ENCODE measurements at regions not wholly inside any gene's neighbourhood (a gene's known extent, or its start where the extent isn't known, plus 50 kb on each side); places are given as distances from the start of the nearest gene placed in this dataset.

DNA sequence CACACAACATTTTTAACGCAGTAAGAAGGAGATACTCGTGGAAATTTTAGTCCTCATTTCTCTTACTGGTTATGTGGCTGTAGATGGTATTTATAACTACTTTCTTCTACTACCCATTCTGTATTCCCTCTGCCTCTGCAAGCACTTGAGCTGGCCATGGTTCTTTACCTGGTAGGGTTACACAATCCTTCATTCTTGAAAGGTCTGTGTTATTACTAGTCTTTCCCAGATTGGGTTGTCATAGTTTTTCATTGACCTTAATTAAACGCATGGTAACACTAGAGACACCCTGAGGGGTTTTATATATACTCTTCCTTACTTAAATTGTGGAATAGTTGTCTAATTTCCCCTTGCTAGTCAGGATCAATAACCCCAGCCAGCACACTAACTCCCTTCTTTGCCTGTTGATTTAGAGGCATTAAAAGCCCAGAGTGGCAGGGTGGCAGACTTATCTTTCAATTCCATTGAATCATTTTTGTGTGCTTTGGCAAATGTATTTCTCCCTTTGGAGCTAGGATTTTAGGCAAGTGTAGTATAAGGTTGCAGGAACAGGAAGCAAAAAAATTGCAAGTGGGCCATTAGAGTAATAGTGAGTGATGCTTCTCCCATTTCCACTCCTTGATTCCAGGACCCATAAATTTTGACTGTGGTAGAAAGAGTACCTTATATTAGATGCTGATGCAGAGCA is 113.6 kb upstream of the EMCN start (continued):
- TF ChIP-seq, protein P1, sequence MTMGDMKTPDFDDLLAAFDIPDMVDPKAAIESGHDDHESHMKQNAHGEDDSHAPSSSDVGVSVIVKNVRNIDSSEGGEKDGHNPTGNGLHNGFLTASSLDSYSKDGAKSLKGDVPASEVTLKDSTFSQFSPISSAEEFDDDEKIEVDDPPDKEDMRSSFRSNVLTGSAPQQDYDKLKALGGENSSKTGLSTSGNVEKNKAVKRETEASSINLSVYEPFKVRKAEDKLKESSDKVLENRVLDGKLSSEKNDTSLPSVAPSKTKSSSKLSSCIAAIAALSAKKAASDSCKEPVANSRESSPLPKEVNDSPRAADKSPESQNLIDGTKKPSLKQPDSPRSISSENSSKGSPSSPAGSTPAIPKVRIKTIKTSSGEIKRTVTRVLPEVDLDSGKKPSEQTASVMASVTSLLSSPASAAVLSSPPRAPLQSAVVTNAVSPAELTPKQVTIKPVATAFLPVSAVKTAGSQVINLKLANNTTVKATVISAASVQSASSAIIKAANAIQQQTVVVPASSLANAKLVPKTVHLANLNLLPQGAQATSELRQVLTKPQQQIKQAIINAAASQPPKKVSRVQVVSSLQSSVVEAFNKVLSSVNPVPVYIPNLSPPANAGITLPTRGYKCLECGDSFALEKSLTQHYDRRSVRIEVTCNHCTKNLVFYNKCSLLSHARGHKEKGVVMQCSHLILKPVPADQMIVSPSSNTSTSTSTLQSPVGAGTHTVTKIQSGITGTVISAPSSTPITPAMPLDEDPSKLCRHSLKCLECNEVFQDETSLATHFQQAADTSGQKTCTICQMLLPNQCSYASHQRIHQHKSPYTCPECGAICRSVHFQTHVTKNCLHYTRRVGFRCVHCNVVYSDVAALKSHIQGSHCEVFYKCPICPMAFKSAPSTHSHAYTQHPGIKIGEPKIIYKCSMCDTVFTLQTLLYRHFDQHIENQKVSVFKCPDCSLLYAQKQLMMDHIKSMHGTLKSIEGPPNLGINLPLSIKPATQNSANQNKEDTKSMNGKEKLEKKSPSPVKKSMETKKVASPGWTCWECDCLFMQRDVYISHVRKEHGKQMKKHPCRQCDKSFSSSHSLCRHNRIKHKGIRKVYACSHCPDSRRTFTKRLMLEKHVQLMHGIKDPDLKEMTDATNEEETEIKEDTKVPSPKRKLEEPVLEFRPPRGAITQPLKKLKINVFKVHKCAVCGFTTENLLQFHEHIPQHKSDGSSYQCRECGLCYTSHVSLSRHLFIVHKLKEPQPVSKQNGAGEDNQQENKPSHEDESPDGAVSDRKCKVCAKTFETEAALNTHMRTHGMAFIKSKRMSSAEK (CRISPR knock-in tag; IDR thresholded peaks at IDR 0.05; ENCODE audit: borderline replicate concordance), result no peak
- TF ChIP-seq, protein P2, sequence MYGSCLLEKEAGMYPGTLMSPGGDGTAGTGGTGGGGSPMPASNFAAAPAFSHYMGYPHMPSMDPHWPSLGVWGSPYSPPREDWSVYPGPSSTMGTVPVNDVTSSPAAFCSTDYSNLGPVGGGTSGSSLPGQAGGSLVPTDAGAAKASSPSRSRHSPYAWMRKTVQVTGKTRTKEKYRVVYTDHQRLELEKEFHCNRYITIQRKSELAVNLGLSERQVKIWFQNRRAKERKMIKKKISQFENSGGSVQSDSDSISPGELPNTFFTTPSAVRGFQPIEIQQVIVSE (CRISPR knock-in tag; IDR thresholded peaks at IDR 0.05; ENCODE audit: borderline replicate concordance), result no peak
- TF ChIP-seq, protein P3, sequence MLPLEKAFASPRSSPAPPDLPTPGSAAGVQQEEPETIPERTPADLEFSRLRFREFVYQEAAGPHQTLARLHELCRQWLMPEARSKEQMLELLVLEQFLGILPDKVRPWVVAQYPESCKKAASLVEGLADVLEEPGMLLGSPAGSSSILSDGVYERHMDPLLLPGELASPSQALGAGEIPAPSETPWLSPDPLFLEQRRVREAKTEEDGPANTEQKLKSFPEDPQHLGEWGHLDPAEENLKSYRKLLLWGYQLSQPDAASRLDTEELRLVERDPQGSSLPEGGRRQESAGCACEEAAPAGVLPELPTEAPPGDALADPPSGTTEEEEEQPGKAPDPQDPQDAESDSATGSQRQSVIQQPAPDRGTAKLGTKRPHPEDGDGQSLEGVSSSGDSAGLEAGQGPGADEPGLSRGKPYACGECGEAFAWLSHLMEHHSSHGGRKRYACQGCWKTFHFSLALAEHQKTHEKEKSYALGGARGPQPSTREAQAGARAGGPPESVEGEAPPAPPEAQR (CRISPR knock-in tag; IDR thresholded peaks at IDR 0.05), result no peak
- no peak for TF ChIP-seq PRRX2 (CRISPR knock-in tag; IDR thresholded peaks at IDR 0.05)
- no peak for TF ChIP-seq TEAD1 (CRISPR knock-in tag; IDR thresholded peaks at IDR 0.05)
- no peak for TF ChIP-seq ZNF423 (CRISPR knock-in tag; IDR thresholded peaks at IDR 0.05)
- TF ChIP-seq, protein P4, sequence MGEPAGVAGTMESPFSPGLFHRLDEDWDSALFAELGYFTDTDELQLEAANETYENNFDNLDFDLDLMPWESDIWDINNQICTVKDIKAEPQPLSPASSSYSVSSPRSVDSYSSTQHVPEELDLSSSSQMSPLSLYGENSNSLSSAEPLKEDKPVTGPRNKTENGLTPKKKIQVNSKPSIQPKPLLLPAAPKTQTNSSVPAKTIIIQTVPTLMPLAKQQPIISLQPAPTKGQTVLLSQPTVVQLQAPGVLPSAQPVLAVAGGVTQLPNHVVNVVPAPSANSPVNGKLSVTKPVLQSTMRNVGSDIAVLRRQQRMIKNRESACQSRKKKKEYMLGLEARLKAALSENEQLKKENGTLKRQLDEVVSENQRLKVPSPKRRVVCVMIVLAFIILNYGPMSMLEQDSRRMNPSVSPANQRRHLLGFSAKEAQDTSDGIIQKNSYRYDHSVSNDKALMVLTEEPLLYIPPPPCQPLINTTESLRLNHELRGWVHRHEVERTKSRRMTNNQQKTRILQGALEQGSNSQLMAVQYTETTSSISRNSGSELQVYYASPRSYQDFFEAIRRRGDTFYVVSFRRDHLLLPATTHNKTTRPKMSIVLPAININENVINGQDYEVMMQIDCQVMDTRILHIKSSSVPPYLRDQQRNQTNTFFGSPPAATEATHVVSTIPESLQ (CRISPR knock-in tag; IDR thresholded peaks at IDR 0.05), result no peak
- TF ChIP-seq ZNF219 (CRISPR knock-in tag; IDR thresholded peaks at IDR 0.05; ENCODE audit: borderline replicate concordance), result no peak
- no peak for TF ChIP-seq ZNF416 (CRISPR knock-in tag; IDR thresholded peaks at IDR 0.05)
- no peak for TF ChIP-seq RORB (CRISPR knock-in tag; IDR thresholded peaks at IDR 0.05)

DNA sequence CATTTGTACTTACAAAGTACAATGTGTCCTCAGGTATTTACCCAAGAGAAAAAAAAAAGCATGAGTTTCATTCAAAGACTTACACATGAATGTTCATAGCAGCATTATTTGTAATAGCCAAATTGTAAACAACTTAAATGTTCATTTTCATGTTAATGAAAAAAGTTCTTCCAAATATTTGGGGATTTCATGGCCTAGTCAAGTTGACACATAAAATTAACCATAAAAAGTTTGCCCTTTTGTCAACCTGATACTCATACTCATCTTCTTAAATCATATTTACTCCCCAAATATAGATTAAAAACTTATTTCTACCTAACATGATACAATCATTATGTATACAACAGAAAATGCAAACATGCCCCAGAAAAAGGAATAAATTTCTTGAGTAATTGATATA is 112.5 kb upstream of the EMCN start:
- DNase-seq (ENCODE audit: low spot score) (no peak), ATAC-seq (no peak)
- no peak overlapping the region for H3K27ac Mint-ChIP-seq
- peaks cover 6% of the 10 kb centered on the region; the same call in 1 of the 2 replicates for H3K9me3 Mint-ChIP-seq
- no peaks in the 10 kb centered on the region for H3K27me3 Mint-ChIP-seq (ENCODE audit: low read depth)
- H3K4me1 Mint-ChIP-seq, result no peaks in the 10 kb centered on the region
- peaks cover 4% of the 10 kb centered on the region; the same call in 1 of the 2 replicates for H3K36me3 Mint-ChIP-seq
- H3K4me3 Mint-ChIP-seq, result no peak overlapping the region
- no peak for TF ChIP-seq ESRRA (CRISPR knock-in tag; IDR thresholded peaks at IDR 0.05; ENCODE audit: borderline replicate concordance)
- TF ChIP-seq E2F1 (CRISPR knock-in tag; IDR thresholded peaks at IDR 0.05), result no peak
- TF ChIP-seq FOXJ3 (CRISPR knock-in tag; IDR thresholded peaks at IDR 0.05; ENCODE audit: borderline replicate concordance), result no peak
- TF ChIP-seq CREB1 (CRISPR knock-in tag; IDR thresholded peaks at IDR 0.05), result no peak
- TF ChIP-seq, protein P5, sequence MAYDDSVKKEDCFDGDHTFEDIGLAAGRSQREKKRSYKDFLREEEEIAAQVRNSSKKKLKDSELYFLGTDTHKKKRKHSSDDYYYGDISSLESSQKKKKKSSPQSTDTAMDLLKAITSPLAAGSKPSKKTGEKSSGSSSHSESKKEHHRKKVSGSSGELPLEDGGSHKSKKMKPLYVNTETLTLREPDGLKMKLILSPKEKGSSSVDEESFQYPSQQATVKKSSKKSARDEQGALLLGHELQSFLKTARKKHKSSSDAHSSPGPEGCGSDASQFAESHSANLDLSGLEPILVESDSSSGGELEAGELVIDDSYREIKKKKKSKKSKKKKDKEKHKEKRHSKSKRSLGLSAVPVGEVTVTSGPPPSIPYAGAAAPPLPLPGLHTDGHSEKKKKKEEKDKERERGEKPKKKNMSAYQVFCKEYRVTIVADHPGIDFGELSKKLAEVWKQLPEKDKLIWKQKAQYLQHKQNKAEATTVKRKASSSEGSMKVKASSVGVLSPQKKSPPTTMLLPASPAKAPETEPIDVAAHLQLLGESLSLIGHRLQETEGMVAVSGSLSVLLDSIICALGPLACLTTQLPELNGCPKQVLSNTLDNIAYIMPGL (CRISPR knock-in tag; IDR thresholded peaks at IDR 0.05), result no peak
- TF ChIP-seq IRF2 (CRISPR knock-in tag; IDR thresholded peaks at IDR 0.05; ENCODE audit: borderline replicate concordance, low read depth), result no peak
- TF ChIP-seq TP53 (CRISPR knock-in tag; IDR thresholded peaks at IDR 0.05), result no peak
- no peak for TF ChIP-seq ZNF425 (CRISPR knock-in tag; conservative IDR thresholded peaks at IDR 0.05)
- no peak for TF ChIP-seq FOXP1 (CRISPR knock-in tag; IDR thresholded peaks at IDR 0.05; ENCODE audit: borderline replicate concordance)
- TF ChIP-seq TEAD1 (CRISPR knock-in tag; IDR thresholded peaks at IDR 0.05), result no peak
- TF ChIP-seq, protein P6, sequence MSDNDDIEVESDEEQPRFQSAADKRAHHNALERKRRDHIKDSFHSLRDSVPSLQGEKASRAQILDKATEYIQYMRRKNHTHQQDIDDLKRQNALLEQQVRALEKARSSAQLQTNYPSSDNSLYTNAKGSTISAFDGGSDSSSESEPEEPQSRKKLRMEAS (CRISPR knock-in tag; IDR thresholded peaks at IDR 0.05), result no peak
- CTCF ChIA-PET, result no interaction called here
- POLR2A ChIA-PET, result no interaction called here
